B cell (primary cell): ENCODE measurements at regions not wholly inside any gene's neighbourhood (a gene's known extent, or its start where the extent isn't known, plus 50 kb on each side); places are given as distances from the start of the nearest gene placed in this dataset.

ENCODE experiments used
- CTCF ChIP-seq: fragments of 200-600 bp; IDR thresholded peaks from one replicate; pipeline ENCODE4 v1.8.0; 2022; ENCODE audit warnings: antibody characterized with exemption, mild to moderate bottlenecking
- EZH2 ChIP-seq: IDR thresholded peaks from 2 replicates; pipeline ENCODE4 v1.6.1; 2012; ENCODE audit warnings: borderline replicate concordance, low read depth, mild to moderate bottlenecking, moderate library complexity, low read length; ENCODE audit not compliant: insufficient read depth, poor library complexity, severe bottlenecking

- TF ChIP-seq CTCF: no peak
- no peak for TF ChIP-seq EZH2
Measured at GRCh38 chr18:23357996-23358594, 95.0 kb upstream of the RIOK3 start.
